Breast epithelium (tissue), 3 donors: ENCODE measurements at regions not wholly inside any gene's neighbourhood (a gene's known extent, or its start where the extent isn't known, plus 50 kb on each side); places are given as distances from the start of the nearest gene placed in this dataset.

Source experiments
- CTCF ChIP-seq, 3 donors: fragments of 450-650 bp; IDR thresholded peaks; one replicate each; pipeline ENCODE4 v1.5.1; 2016 to 2017; ENCODE audit warnings: antibody characterized with exemption in 3 of 3, mild to moderate bottlenecking in 3 of 3, moderate library complexity in 3 of 3
- POLR2A ChIP-seq: fragments of 450-650 bp; IDR thresholded peaks from one replicate; pipeline ENCODE4 v1.6.1; 2016; ENCODE audit warnings: antibody characterized with exemption, mild to moderate bottlenecking, moderate library complexity
- POLR2AphosphoS5 ChIP-seq, 3 donors: sonication (generic); formaldehyde crosslinking; IDR thresholded peaks; one replicate each; pipeline ENCODE4 v1.6.1; 2017; ENCODE audit warnings: antibody characterized with exemption in 3 of 3

- TF ChIP-seq CTCF (IDR thresholded peaks at IDR 0.05) (no peak), POLR2A (no peak), POLR2AphosphoS5 (IDR thresholded peaks at IDR 0.05) (no peak)
These were observed 114.2 kb downstream of the OR2B2 start for GRCh38 chr6:27797960-27798359.
